CD8-positive, alpha-beta memory T cell (primary cell): ENCODE measurements at regions not wholly inside any gene's neighbourhood (a gene's known extent, or its start where the extent isn't known, plus 50 kb on each side); places are given as distances from the start of the nearest gene placed in this dataset.
"Not testable (repeated sequence)": the region's sequence is repeated elsewhere in the genome, so short reads cannot be mapped to it uniquely, and the experiment has no call there.

Experiments
- CTCF ChIA-PET: fragments of 350-600 bp; sonication (Branson Sonifier 250); formaldehyde crosslinking; loops from one replicate; lab custom pipeline; 2021; ENCODE audit warnings: antibody characterized with exemption; lab: Charles Lee
- POLR2A ChIA-PET: fragments of 350-600 bp; sonication (Branson Sonifier 250); formaldehyde crosslinking; loops from one replicate; lab custom pipeline; 2021; ENCODE audit warnings: antibody characterized with exemption; lab: Charles Lee
- DNase-seq, 5 donors: peaks; one replicate each; pipeline versions ENCODE4 v3.0.0 to v3.0.0-alpha.2; 2020 to 2022; ENCODE audit warnings: mixed read lengths in 1 of 5
- H3K27ac ChIP-seq: one replicate; pipeline ENCODE4 v1.7.0; 2013; ENCODE audit warnings: low read depth, mild to moderate bottlenecking, low read length, moderate library complexity
- H3K27me3 ChIP-seq: 2 replicates; pipeline ENCODE4 v1.7.0; 2013; ENCODE audit warnings: low read length, mild to moderate bottlenecking; ENCODE audit not compliant: insufficient read depth, poor library complexity, severe bottlenecking
- H3K36me3 ChIP-seq: 2 replicates; pipeline ENCODE4 v1.7.0; 2013; ENCODE audit warnings: mild to moderate bottlenecking, low read length, moderate library complexity; ENCODE audit not compliant: insufficient read depth
- H3K4me1 ChIP-seq: 2 replicates; pipeline ENCODE4 v1.7.0; 2013; ENCODE audit warnings: mild to moderate bottlenecking, low read length, moderate library complexity; ENCODE audit not compliant: insufficient read depth
- H3K4me3 ChIP-seq: 2 replicates; pipeline ENCODE4 v1.7.0; 2013; ENCODE audit warnings: mild to moderate bottlenecking, low read length
- H3K9me3 ChIP-seq: 2 replicates; pipeline ENCODE4 v1.7.0; 2013; ENCODE audit warnings: mild to moderate bottlenecking, low read length
- H3K27ac Mint-ChIP-seq, 8 donors: one replicate each; pipeline ENCODE4 v1.8.0; 2020 to 2021; ENCODE audit warnings: mixed read lengths in 8 of 8, mild to moderate bottlenecking in 6 of 8, inconsistent platforms in 3 of 8, moderate library complexity in 3 of 8
- H3K27me3 Mint-ChIP-seq, 2 donors: one replicate each; pipeline ENCODE4 v1.8.0; 2020 to 2021; ENCODE audit warnings: mixed read lengths in 2 of 2, mild to moderate bottlenecking in 1 of 2, moderate library complexity in 1 of 2
- H3K36me3 Mint-ChIP-seq, 3 donors: one replicate each; pipeline ENCODE4 v1.8.0; 2020 to 2021; ENCODE audit warnings: mixed read lengths in 3 of 3, inconsistent platforms in 1 of 3, mild to moderate bottlenecking in 1 of 3
- H3K4me1 Mint-ChIP-seq, 3 donors: one replicate each; pipeline ENCODE4 v1.8.0; 2020 to 2021; ENCODE audit warnings: mixed read lengths in 3 of 3, inconsistent platforms in 1 of 3, mild to moderate bottlenecking in 1 of 3
- H3K4me3 Mint-ChIP-seq, 7 donors: one replicate each; pipeline ENCODE4 v1.8.0; 2020 to 2021; ENCODE audit warnings: mixed read lengths in 7 of 7, mild to moderate bottlenecking in 6 of 7, moderate library complexity in 4 of 7, inconsistent platforms in 2 of 7
- H3K9me3 Mint-ChIP-seq, 5 donors: one replicate each; pipeline ENCODE4 v1.8.0; 2020 to 2022; ENCODE audit warnings: mixed read lengths in 5 of 5, mild to moderate bottlenecking in 3 of 5, moderate library complexity in 2 of 5, inconsistent platforms in 1 of 5

DNA sequence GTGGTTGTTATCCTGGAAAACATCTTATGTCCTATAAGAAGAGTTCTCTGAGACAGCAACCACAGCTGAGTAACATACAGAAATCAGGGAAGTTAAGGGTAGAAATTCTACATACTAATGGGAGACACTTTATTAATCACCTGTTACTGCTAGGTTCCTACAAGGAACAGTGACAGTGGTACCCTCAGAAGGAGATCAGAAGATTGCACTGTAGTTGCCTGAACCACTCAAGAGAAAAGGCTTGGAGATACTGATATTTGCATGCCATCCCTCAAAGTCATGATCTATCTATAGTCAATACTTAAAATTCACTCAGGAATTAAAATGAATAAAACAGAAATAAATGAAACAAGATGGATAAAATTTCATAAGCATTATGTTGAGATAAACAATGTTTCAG, 136.0 kb downstream of the LMLN start:
- CTCF ChIA-PET: interaction anchor here (2.1 kb wide), 1 partner anchor 16 kb away, joined by 5 read pairs; no protein-coding TSS in a partner anchor
- Mint-ChIP-seq H3K36me3 (peaks cover 0 to 2% (median 0%) of the 10 kb centered on the region in 3 donors), H3K4me3 (no peak overlapping the region), H3K4me1 (peaks cover 3 to 4% (median 3%) of the 10 kb centered on the region in 3 donors), H3K27ac (peak overlapping the region in 1 of 8 donors; percentile 74), H3K9me3 (peaks cover 4 to 31% (median 23%) of the 10 kb centered on the region in 5 donors), H3K27me3 (peaks cover 20 to 33% of the 10 kb centered on the region in 2 donors)
- Histone ChIP-seq H3K27me3 (no peaks in the 10 kb centered on the region), H3K4me3 (no peak overlapping the region), H3K36me3 (no peaks in the 10 kb centered on the region), H3K4me1 (no peaks in the 10 kb centered on the region), H3K9me3 (no peaks in the 10 kb centered on the region), H3K27ac (no peak overlapping the region)
- POLR2A ChIA-PET: no interaction called here
- no peak for DNase-seq

DNA sequence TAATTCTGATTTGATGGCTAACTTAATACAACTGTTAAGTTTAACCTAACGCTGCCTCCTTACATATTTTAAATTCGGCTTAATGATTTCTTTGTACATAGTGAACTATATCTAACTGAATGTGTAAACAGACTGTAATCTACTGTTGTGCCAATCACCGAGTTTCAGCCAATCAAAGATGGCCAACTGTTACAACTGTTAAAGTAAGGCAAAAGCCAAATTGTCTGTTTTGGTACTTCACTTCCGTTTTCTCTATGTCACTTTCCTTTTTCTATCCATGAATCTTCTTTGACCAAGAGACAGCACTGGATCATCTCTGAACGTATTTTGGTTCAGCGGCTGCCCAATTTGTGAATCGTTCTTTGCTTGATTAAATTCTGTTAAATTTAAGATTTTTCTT, 137.0 kb downstream of the LMLN start:
- DNase-seq: no peak
- Mint-ChIP-seq H3K36me3 (peaks cover 0 to 2% (median 0%) of the 10 kb centered on the region in 3 donors), H3K9me3 (peaks cover 4 to 31% (median 25%) of the 10 kb centered on the region in 5 donors), H3K27me3 (peaks cover 19 to 32% of the 10 kb centered on the region in 2 donors), H3K4me3 (no peak overlapping the region), H3K4me1 (peaks cover 3 to 4% (median 3%) of the 10 kb centered on the region in 3 donors), H3K27ac (no peak overlapping the region)
- Histone ChIP-seq H3K4me1 (no peaks in the 10 kb centered on the region), H3K4me3 (no peak overlapping the region), H3K27ac (no peak overlapping the region), H3K9me3 (no peaks in the 10 kb centered on the region), H3K36me3 (no peaks in the 10 kb centered on the region), H3K27me3 (no peaks in the 10 kb centered on the region)
- ChIA-PET POLR2A (no interaction called here), CTCF (no interaction called here)

DNA sequence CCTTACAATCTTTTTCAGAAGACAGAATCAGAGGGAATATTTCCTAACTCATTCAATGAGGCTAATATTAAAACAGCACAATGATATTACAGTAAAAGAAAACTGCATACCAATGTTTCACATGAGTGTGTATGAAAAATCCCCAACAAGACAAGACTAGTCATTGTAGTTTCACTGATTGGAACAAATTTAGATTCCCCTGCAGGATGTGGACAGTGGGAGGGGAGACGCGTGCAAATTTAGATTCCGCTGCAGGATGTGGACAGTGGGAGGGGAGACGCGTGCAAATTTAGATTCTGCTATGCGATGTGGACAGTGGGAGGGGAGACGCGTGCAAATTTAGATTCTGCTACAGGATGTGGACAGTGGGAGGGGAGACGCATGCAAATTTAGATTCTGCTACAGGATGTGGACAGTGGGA, 138.7 kb downstream of the LMLN start:
- POLR2A ChIA-PET: not testable (repeated sequence)
- DNase-seq: peak in 2 of 5 donors; percentile 9 to 36
- peaks cover 4 to 32% (median 28%) of the 10 kb centered on the region in 5 donors for H3K9me3 Mint-ChIP-seq

DNA sequence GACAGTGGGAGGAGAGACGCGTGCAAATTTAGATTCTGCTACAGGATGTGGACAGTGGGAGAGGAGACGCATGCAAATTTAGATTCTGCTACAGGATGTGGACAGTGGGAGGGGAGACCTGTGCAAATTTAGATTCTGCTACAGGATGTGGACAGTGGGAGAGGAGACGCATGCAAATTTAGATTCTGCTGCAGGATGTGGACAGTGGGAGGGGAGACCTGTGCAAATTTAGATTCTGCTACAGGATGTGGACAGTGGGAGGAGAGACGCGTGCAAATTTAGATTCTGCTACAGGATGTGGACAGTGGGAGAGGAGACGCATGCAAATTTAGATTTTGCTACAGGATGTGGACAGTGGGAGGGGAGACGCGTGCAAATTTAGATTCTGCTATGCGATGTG, 143.1 kb downstream of the LMLN start:
- CTCF ChIA-PET, H3K27me3 Mint-ChIP-seq, H3K27ac ChIP-seq, H3K4me1 ChIP-seq, H3K4me3 ChIP-seq, H3K27me3 ChIP-seq, H3K36me3 ChIP-seq, POLR2A ChIA-PET: not testable (repeated sequence)
- Mint-ChIP-seq H3K4me3 (peak overlapping the region in 2 of 7 donors; percentile 31 to 48), H3K36me3 (peaks cover 0 to 11% (median 7%) of the 10 kb centered on the region in 3 donors), H3K9me3 (peaks cover 8 to 39% (median 24%) of the 10 kb centered on the region in 5 donors), H3K4me1 (peaks cover 9 to 21% (median 15%) of the 10 kb centered on the region in 3 donors), H3K27ac (peak overlapping the region in 1 of 8 donors; percentile 26)
- peak in 3 of 5 donors; percentile 39 to 60 (median 53) for DNase-seq
- peaks cover 11% of the 10 kb centered on the region for H3K9me3 ChIP-seq

More for the DNA sequence above, 138.7 kb downstream of the LMLN start:
- CTCF ChIA-PET, H3K27me3 ChIP-seq, H3K4me3 ChIP-seq, H3K9me3 ChIP-seq, H3K4me1 Mint-ChIP-seq, H3K4me1 ChIP-seq, H3K27ac ChIP-seq, H3K36me3 ChIP-seq, H3K36me3 Mint-ChIP-seq: not testable (repeated sequence)
- H3K27me3 Mint-ChIP-seq: peaks cover 5 to 17% of the 10 kb centered on the region in 2 donors
- H3K27ac Mint-ChIP-seq: peak overlapping the region in 5 of 8 donors; percentile 27 to 94 (median 52)
- peak overlapping the region in 6 of 7 donors; percentile 3 to 81 (median 38) for H3K4me3 Mint-ChIP-seq

DNA sequence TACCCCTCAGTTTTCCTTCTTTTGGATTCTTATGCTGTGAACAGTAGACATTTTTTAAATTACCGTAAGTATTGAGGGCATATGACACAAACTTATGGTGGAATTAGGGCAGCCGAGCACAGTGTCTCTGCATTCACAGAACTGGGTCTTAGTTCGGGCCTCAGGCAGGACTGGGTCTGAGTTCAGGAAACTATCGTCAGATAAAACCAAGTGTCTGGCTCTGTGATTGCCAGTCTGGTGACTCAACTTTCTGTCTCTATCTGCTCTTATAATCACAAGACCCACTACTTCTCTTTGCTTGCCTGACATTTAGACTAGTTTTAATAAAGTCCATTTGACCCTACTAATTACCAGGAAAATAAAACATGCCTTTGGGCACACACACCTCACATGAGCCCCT, 146.2 kb downstream of the LMLN start:
- Histone ChIP-seq H3K4me3 (peak overlapping the region; percentile 4), H3K9me3 (peaks cover 11% of the 10 kb centered on the region), H3K36me3 (no peaks in the 10 kb centered on the region), H3K27ac (no peak overlapping the region), H3K4me1 (peaks cover 4% of the 10 kb centered on the region), H3K27me3 (peaks cover 7% of the 10 kb centered on the region)
- CTCF ChIA-PET: no interaction called here
- Mint-ChIP-seq H3K27me3 (peaks cover 15% of the 10 kb centered on the region in 2 donors), H3K27ac (peak overlapping the region in 2 of 8 donors; percentile 11 to 34), H3K4me3 (peak overlapping the region in 2 of 7 donors; percentile 49 to 50), H3K9me3 (peaks cover 8 to 38% (median 24%) of the 10 kb centered on the region in 5 donors), H3K4me1 (peaks cover 7 to 18% (median 10%) of the 10 kb centered on the region in 3 donors), H3K36me3 (peaks cover 0 to 11% (median 5%) of the 10 kb centered on the region in 3 donors)
- POLR2A ChIA-PET: no interaction called here
- DNase-seq: no peak

DNA sequence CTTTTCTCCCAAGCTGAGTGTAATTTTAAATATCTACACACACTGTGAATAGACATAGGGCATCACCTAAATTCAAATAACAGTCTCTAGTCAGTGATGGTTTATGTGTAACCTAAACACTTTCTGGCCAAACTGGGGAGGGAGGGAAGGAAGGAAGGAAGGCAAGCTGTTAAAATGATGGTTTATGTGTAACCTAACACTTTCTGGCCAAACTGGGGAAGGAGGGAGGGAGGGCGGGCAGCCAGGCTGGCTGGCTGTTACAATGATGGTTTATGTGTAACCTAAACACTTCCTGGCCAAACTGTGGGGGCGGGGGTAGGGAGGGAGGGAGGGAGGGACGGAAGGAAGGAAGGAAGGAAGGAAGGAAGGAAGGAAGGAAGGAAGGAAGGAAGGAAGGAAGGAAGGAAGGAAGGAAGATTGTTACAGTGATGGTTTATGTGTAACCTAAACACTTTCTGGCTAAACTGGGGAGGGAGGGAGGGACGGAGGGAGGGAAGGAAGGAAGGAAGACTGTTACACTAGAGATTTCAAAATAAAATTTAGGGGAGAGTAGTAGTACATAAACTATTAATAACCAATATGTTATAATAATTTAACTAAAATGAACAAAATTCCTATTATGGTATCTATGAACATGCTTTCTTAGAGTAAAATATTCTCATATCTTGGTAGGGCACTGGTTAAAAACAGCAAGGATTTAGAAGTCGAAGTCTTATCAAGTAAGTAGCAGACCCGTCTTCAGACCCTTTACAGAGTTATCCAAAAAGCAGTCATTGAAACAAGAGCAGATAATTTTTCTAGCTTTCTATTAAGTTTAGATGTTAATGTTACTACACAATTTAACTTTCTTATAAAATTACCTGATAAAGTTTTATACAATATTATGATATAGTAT, 148.1 kb downstream of the LMLN start:
- CTCF ChIA-PET: no interaction called here
- Mint-ChIP-seq H3K4me3 (no peak overlapping the region), H3K4me1 (peaks cover 10 to 21% (median 14%) of the 10 kb centered on the region in 3 donors), H3K27me3 (peaks cover 25 to 27% of the 10 kb centered on the region in 2 donors), H3K9me3 (peaks cover 8 to 38% (median 26%) of the 10 kb centered on the region in 5 donors), H3K36me3 (peaks cover 0 to 11% (median 5%) of the 10 kb centered on the region in 3 donors), H3K27ac (no peak overlapping the region)
- peaks cover 11% of the 10 kb centered on the region for H3K9me3 ChIP-seq
- DNase-seq: no peak
- peaks cover 4% of the 10 kb centered on the region for H3K4me1 ChIP-seq
- H3K27ac ChIP-seq: no peak overlapping the region
- POLR2A ChIA-PET: no interaction called here
- H3K27me3 ChIP-seq: peaks cover 15% of the 10 kb centered on the region
- H3K4me3 ChIP-seq: no peak overlapping the region
- H3K36me3 ChIP-seq: no peaks in the 10 kb centered on the region

DNA sequence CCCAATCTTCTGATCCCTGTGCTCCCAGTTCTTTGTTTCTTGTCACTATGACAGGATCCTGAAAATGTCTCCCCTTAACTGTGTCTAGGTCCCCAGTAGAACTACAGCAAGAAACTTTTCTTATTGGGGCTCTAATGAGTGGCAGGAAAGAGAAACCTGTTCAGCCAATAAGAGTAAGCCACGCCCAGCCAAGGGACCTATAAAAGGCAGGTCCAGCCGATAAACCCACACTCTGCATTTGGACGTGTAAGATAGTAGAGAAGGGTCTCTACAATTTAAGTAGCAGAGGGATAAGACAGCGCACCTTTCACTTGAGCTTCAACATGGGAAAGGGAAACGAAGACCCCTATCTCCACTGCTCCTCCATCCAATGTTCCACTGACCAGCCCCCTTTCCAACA, 149.9 kb downstream of the LMLN start:
- ChIA-PET CTCF (no interaction called here), POLR2A (no interaction called here)
- H3K4me3 Mint-ChIP-seq: no peak overlapping the region
- peaks cover 26% of the 10 kb centered on the region for H3K27me3 ChIP-seq
- no peaks in the 10 kb centered on the region for H3K36me3 ChIP-seq
- peaks cover 16 to 24% (median 18%) of the 10 kb centered on the region in 3 donors for H3K4me1 Mint-ChIP-seq
- H3K4me3 ChIP-seq: no peak overlapping the region
- H3K27me3 Mint-ChIP-seq: peaks cover 41 to 42% of the 10 kb centered on the region in 2 donors
- no peak for DNase-seq
- no peak overlapping the region for H3K27ac Mint-ChIP-seq
- H3K9me3 ChIP-seq: peaks cover 11% of the 10 kb centered on the region
- peaks cover 9 to 48% (median 35%) of the 10 kb centered on the region in 5 donors for H3K9me3 Mint-ChIP-seq
- peaks cover 0 to 8% (median 5%) of the 10 kb centered on the region in 3 donors for H3K36me3 Mint-ChIP-seq
- no peak overlapping the region for H3K27ac ChIP-seq
- peaks cover 4% of the 10 kb centered on the region for H3K4me1 ChIP-seq

DNA sequence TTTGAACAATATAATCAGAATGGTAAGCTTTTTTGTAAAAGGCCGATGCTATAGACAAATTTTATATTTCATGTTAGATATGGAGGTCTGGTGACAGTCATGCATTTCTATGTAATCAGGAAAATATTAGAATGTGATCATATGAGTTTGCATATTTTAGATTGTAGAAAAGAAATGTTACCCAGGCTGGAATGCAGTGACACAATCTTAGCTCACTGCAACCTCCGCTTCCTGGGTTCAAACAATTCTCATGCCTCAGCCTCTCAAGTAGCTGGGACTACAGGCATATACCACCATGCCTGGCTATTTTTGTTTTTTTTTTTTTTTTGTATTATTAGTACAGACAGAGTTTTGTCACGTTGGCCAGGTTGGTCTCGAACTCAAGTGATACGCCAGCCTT, 152.0 kb downstream of the LMLN start:
- peaks cover 51 to 57% of the 10 kb centered on the region in 2 donors for H3K27me3 Mint-ChIP-seq
- ChIA-PET CTCF (interaction anchor here (2.2 kb wide), 1 partner anchor 32 kb away, joined by 5 read pairs; no protein-coding TSS in a partner anchor), POLR2A (no interaction called here)
- H3K9me3 Mint-ChIP-seq: peaks cover 17 to 41% (median 35%) of the 10 kb centered on the region in 5 donors
- no peak for DNase-seq
- peaks cover 8 to 13% (median 9%) of the 10 kb centered on the region in 3 donors for H3K4me1 Mint-ChIP-seq
- H3K36me3 ChIP-seq: no peaks in the 10 kb centered on the region
- H3K27ac ChIP-seq: no peak overlapping the region
- H3K27me3 ChIP-seq: peaks cover 26% of the 10 kb centered on the region
- H3K4me3 Mint-ChIP-seq: no peak overlapping the region
- no peaks in the 10 kb centered on the region for H3K4me1 ChIP-seq
- H3K36me3 Mint-ChIP-seq: no peaks in the 10 kb centered on the region
- no peak overlapping the region for H3K27ac Mint-ChIP-seq
- H3K4me3 ChIP-seq: no peak overlapping the region
- H3K9me3 ChIP-seq: no peaks in the 10 kb centered on the region
